Fibroblast of pulmonary artery (primary cell): ENCODE measurements at regions not wholly inside any gene's neighbourhood (a gene's known extent, or its start where the extent isn't known, plus 50 kb on each side); places are given as distances from the start of the nearest gene placed in this dataset.
A peak's percentile ranks its signal among the peaks of the same experiment; 100 is the strongest.

Experiments
- DNase-seq: peaks from one replicate; pipeline ENCODE4 v3.0.0-alpha.2; 2010; ENCODE audit warnings: low read depth
- H3K4me3 ChIP-seq: replicated peaks from 2 replicates; pipeline ENCODE4 v1.5.1; 2011; ENCODE audit warnings: low read depth, mild to moderate bottlenecking, control low read depth, low read length, moderate library complexity
- TF ChIP-seq, protein P1 (sequence below): IDR thresholded peaks from 2 replicates; pipeline ENCODE4 v1.5.1; 2011; ENCODE audit warnings: mild to moderate bottlenecking, control low read depth, low read length, inconsistent platforms; ENCODE audit errors: missing control alignments

DNA sequence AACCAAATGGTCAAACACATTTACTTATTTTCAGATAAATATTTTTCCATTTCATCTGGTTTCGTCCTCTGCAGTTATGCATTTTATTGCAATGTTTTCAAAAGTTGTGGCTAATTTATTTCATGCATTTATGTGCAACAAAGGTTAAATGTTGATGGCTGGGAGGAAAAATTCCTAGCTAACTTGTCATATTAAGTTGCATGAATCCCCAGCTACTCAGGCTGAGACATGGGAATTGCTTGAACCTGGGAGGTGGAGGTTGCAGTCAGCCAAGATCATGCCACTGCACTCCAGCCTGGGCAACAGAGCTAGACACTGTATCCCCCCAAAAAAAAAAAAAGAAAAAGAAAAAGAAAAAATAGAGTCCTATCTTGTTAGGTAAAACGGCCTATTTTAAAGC lies 1862.4 kb upstream of the RAG2 start:
- TF ChIP-seq, protein P1, sequence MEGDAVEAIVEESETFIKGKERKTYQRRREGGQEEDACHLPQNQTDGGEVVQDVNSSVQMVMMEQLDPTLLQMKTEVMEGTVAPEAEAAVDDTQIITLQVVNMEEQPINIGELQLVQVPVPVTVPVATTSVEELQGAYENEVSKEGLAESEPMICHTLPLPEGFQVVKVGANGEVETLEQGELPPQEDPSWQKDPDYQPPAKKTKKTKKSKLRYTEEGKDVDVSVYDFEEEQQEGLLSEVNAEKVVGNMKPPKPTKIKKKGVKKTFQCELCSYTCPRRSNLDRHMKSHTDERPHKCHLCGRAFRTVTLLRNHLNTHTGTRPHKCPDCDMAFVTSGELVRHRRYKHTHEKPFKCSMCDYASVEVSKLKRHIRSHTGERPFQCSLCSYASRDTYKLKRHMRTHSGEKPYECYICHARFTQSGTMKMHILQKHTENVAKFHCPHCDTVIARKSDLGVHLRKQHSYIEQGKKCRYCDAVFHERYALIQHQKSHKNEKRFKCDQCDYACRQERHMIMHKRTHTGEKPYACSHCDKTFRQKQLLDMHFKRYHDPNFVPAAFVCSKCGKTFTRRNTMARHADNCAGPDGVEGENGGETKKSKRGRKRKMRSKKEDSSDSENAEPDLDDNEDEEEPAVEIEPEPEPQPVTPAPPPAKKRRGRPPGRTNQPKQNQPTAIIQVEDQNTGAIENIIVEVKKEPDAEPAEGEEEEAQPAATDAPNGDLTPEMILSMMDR, result no peak
- DNase-seq, result peak; percentile 62
- no peak overlapping the region for H3K4me3 ChIP-seq

DNA sequence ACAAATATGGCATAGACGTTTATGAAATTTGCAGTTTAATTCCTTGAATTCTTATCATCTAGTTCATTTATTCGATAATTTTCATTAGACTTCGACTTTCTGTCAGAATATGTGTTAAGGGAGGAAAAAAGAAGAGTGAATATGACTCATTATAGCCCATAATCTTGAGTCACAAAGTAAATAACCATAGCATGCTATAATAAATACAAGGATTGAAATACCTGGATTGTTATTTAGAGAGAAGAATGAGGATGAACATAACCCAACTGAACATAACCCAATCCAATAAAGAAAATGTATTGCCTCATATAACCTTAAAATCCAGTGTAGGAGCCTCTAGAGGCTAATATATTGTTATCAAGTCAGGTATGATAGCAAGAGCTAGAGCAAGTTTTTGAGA lies 1858.3 kb upstream of the RAG2 start:
- no peak overlapping the region for H3K4me3 ChIP-seq
- TF ChIP-seq, protein P1, result no peak
- DNase-seq, result no peak

DNA sequence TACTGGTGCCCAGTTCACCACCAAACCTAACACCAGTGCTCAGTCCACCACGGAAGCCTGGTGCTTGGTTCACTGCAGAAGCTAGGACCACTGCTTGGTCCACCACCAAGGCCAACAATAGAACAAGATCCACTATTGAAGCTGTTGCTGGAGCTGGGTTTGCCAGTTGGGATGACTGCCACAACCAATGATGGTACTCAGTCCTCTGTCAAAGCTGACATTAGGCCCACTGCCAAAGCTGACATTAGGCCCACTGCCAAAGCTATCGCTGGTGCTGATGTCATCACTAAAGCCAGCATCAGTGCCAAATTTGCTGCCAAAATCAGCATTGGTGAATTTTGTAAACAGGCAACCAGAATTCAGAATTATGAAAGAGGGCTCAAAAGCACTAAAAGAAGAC lies 1850.2 kb upstream of the RAG2 start:
- no peak overlapping the region for H3K4me3 ChIP-seq
- peak; percentile 33 for DNase-seq
- TF ChIP-seq, protein P1, result no peak

DNA sequence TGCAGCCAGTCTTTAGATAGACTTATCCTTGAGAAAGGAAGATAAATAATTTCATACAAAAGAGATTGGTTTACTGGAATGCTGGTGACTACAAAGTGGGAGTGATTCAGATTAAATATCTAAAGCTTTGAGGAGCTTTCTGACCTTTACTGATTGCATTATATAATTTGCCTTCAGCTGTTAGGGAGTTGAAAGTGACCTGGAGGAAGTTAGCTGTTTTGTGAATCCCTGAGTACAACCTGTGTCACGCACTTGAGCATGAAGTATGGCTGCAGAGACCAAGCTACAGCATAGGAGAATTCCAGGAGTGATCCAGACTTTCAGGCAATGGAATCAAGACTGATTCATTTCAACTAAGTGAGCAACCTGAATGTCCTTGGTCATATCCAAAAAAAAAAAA lies 1848.3 kb upstream of the RAG2 start:
- peak; percentile 16 for DNase-seq
- H3K4me3 ChIP-seq, result no peak overlapping the region
- TF ChIP-seq, protein P1, result no peak

DNA sequence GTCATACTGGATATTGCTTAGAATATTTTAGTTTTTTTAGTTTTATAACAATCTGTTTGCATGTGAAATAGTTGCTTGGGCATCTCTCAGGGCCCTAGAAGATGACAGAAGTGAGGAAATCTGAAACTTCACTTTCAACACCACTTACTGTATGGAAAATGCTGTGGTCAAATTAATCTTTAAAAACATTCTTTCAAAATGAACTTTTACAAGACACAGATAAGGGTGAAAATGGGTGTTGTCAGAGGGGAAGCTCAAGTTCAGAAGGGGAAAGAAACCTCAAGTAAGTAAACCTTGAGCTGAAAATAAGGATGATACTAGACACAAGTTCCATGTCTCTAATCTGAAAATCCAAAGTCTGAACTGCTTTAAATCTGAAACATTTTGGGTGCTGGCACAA lies 1840.1 kb upstream of the RAG2 start:
- H3K4me3 ChIP-seq, result no peak overlapping the region
- DNase-seq, result peak; percentile 17
- TF ChIP-seq, protein P1, result no peak

DNA sequence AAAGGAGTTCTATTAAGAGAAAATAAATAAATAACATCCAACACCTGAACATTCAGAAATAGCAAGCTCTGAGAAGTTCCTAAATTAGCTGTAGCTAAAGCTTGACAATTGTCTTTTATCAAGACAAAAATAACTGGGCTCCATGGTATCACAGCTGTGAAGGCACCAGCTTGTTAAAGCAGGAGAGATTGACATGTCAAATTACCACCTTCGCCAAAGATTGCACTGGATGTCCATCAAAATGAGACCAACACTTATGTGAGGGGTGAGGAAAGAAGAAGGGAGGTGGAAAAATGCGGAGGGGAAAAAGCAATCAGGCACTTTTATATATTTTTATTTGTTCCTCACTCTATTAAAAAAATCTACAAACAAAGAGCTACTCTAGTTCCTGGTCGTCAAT lies 1827.5 kb upstream of the RAG2 start:
- DNase-seq, result no peak
- H3K4me3 ChIP-seq, result no peak overlapping the region
- TF ChIP-seq, protein P1, result no peak

DNA sequence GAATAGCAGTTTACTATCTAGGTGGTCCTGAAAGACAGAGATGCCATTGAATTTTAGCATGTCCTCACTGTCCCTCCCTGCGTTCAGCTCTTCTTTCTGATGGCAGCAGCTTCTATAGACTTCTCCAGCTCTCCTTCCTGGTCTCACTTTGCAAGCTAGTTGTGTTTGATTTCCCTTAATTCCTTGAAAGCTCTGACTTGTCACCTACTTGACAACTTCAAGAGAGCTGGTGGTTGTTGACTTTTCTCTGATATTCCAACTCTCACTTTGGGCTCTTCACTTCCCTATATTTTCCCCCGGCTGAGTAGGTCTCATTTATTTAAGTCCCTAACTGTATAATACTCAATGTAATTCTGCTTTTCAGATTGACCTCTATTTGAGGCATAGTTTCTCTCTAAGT lies 1825.0 kb upstream of the RAG2 start:
- TF ChIP-seq, protein P1, result no peak
- no peak overlapping the region for H3K4me3 ChIP-seq
- DNase-seq, result no peak
